ENCODE measurements at regions not wholly inside any gene's neighbourhood (a gene's known extent, or its start where the extent isn't known, plus 50 kb on each side); places are given as distances from the start of the nearest gene placed in this dataset.

GRCh38 chr5:89090037-89090436 is 207.1 kb upstream of the MEF2C start:
- Histone ChIP-seq H3K36me3 (ENCODE audit: insufficient read depth, low read length) (no peaks in the 10 kb centered on the region), H3K27ac (ENCODE audit: low read length) (no peak overlapping the region), H3K9me3 (ENCODE audit: low read length) (no peaks in the 10 kb centered on the region), H3K9me2 (ENCODE audit: insufficient read depth, low read length) (no peaks in the 10 kb centered on the region), H3K4me3 (ENCODE audit: low read length) (no peak overlapping the region), H2AFZ (ENCODE audit: low read depth, low read length) (no peak overlapping the region), H3F3A (ENCODE audit: insufficient read depth, low read length, poor library complexity, severe bottlenecking) (no peaks in the 10 kb centered on the region), H4K20me1 (ENCODE audit: insufficient read depth) (no peaks in the 10 kb centered on the region), H3K79me2 (replicated peaks; ENCODE audit: insufficient read depth, low read length) (no peaks in the 10 kb centered on the region), H3K9ac (ENCODE audit: low read length) (no peak overlapping the region), H3K4me2 (ENCODE audit: low read length) (no peak overlapping the region), H3K27me3 (ENCODE audit: insufficient read depth, low read depth, low read length) (no peaks in the 10 kb centered on the region)
- no peak for TF ChIP-seq EP300 (conservative IDR thresholded peaks at IDR 0.05; ENCODE audit: poor library complexity, severe bottlenecking)
- TF ChIP-seq EZH2 (IDR thresholded peaks at IDR 0.05; ENCODE audit: borderline replicate concordance, insufficient read depth, low read length, poor library complexity, severe bottlenecking), result no peak
- TF ChIP-seq TAF1 (IDR thresholded peaks at IDR 0.05; ENCODE audit: low read depth), result no peak
- TF ChIP-seq REST (IDR thresholded peaks at IDR 0.05; ENCODE audit: borderline replicate concordance), result no peak
- TF ChIP-seq, protein P1, sequence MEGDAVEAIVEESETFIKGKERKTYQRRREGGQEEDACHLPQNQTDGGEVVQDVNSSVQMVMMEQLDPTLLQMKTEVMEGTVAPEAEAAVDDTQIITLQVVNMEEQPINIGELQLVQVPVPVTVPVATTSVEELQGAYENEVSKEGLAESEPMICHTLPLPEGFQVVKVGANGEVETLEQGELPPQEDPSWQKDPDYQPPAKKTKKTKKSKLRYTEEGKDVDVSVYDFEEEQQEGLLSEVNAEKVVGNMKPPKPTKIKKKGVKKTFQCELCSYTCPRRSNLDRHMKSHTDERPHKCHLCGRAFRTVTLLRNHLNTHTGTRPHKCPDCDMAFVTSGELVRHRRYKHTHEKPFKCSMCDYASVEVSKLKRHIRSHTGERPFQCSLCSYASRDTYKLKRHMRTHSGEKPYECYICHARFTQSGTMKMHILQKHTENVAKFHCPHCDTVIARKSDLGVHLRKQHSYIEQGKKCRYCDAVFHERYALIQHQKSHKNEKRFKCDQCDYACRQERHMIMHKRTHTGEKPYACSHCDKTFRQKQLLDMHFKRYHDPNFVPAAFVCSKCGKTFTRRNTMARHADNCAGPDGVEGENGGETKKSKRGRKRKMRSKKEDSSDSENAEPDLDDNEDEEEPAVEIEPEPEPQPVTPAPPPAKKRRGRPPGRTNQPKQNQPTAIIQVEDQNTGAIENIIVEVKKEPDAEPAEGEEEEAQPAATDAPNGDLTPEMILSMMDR (IDR thresholded peaks at IDR 0.05; ENCODE audit: poor library complexity, severe bottlenecking), result no peak
- TF ChIP-seq RAD21 (conservative IDR thresholded peaks at IDR 0.05), result no peak
- no peak for TF ChIP-seq POLR2AphosphoS5 (IDR thresholded peaks at IDR 0.05)
- no peak for TF ChIP-seq MXI1 (conservative IDR thresholded peaks at IDR 0.05; ENCODE audit: poor library complexity, severe bottlenecking)
- TF ChIP-seq SMC3 (conservative IDR thresholded peaks at IDR 0.05; ENCODE audit: poor library complexity), result no peak

DNA sequence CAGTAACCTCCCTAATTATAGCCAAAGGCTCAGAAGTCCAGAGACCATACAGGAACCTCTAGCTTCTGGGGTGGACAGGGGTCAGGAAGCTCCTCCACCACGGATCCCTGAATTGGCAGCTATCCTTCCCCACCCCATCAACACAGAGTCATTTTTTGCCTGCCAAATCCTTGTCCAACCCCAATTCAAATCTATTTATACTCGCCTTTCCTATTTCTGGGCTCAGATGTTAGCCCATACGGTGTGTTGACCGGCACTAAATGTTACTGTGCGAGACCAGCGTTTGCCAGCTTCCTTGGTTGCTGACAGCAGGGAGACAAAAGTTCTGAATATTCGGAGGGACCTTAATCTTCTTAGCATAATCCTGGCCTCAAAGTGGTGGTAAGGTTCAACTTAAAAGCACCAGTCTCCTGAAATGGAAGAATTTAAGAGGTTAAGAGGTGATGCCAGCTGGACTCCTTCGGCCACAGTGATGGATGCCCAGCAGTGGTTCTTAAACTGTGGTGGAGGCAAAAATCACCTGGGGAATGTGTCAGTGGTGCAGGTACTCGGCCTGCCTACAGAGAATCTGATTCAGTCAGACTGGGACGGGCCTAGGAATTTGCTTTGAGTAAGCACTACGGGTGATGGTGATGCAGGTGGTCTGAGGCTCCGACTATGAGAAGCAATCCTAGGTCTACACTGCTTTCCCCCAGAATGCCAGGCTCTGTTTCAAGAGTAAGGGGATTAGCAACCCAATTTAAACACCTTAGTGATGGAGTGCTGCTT is 204.8 kb upstream of the MEF2C start:
- no peaks in the 10 kb centered on the region for H4K20me1 ChIP-seq (ENCODE audit: insufficient read depth)
- no peak overlapping the region for H3K27ac ChIP-seq (ENCODE audit: low read length)
- no peaks in the 10 kb centered on the region for H3K9me3 ChIP-seq (ENCODE audit: low read length)
- no peaks in the 10 kb centered on the region for H3K36me3 ChIP-seq (ENCODE audit: insufficient read depth, low read length)
- no peak overlapping the region for H3K4me3 ChIP-seq (ENCODE audit: low read length)
- H2AFZ ChIP-seq (ENCODE audit: low read depth, low read length), result no peak overlapping the region
- H3K79me2 ChIP-seq (replicated peaks; ENCODE audit: insufficient read depth, low read length), result no peaks in the 10 kb centered on the region
- no peak overlapping the region for H3K9ac ChIP-seq (ENCODE audit: low read length)
- no peaks in the 10 kb centered on the region for H3F3A ChIP-seq (ENCODE audit: insufficient read depth, low read length, poor library complexity, severe bottlenecking)
- no peak overlapping the region for H3K4me2 ChIP-seq (ENCODE audit: low read length)
- H3K27me3 ChIP-seq (ENCODE audit: insufficient read depth, low read depth, low read length), result no peaks in the 10 kb centered on the region
- no peaks in the 10 kb centered on the region for H3K9me2 ChIP-seq (ENCODE audit: insufficient read depth, low read length)
- no peak for TF ChIP-seq REST (IDR thresholded peaks at IDR 0.05; ENCODE audit: borderline replicate concordance)
- TF ChIP-seq, protein P1 (IDR thresholded peaks at IDR 0.05; ENCODE audit: poor library complexity, severe bottlenecking), result no peak
- TF ChIP-seq TAF1 (IDR thresholded peaks at IDR 0.05; ENCODE audit: low read depth), result no peak
- no peak for TF ChIP-seq RAD21 (conservative IDR thresholded peaks at IDR 0.05)
- no peak for TF ChIP-seq POLR2AphosphoS5 (IDR thresholded peaks at IDR 0.05)
- TF ChIP-seq MXI1 (conservative IDR thresholded peaks at IDR 0.05; ENCODE audit: poor library complexity, severe bottlenecking), result no peak
- TF ChIP-seq EZH2 (IDR thresholded peaks at IDR 0.05; ENCODE audit: borderline replicate concordance, insufficient read depth, low read length, poor library complexity, severe bottlenecking), result no peak
- no peak for TF ChIP-seq EP300 (conservative IDR thresholded peaks at IDR 0.05; ENCODE audit: poor library complexity, severe bottlenecking)
- no peak for TF ChIP-seq SMC3 (conservative IDR thresholded peaks at IDR 0.05; ENCODE audit: poor library complexity)

Measured in neural cell (in vitro differentiated cells).